Medulla oblongata (tissue), 1 donor: ENCODE measurements at regions not wholly inside any gene's neighbourhood (a gene's known extent, or its start where the extent isn't known, plus 50 kb on each side); places are given as distances from the start of the nearest gene placed in this dataset.

Experiments used
- DNase-seq: peaks from one replicate; pipeline ENCODE4 v3.0.0-alpha.2; 2015; ENCODE audit errors: extremely low spot score

- no peak for DNase-seq
Observed at GRCh38 chr9:135239100-135239768, 151.8 kb downstream of the OLFM1 start.

GRCh38 chr9:135239769-135240141, 152.3 kb downstream of the OLFM1 start:
- DNase-seq: no peak

GRCh38 chr9:135240222-135240621, 152.8 kb downstream of the OLFM1 start:
- no peak for DNase-seq

GRCh38 chr9:135240871-135241311, 153.4 kb downstream of the OLFM1 start:
- no peak for DNase-seq

GRCh38 chr9:135241381-135242048, 154.0 kb downstream of the OLFM1 start:
- DNase-seq: no peak

GRCh38 chr9:135242049-135242396, 154.6 kb downstream of the OLFM1 start:
- no peak for DNase-seq

GRCh38 chr9:135242406-135242805, 154.9 kb downstream of the OLFM1 start:
- no peak for DNase-seq

GRCh38 chr9:135243201-135244190, 156.0 kb downstream of the OLFM1 start:
- no peak for DNase-seq

- no peak for DNase-seq
Observed at GRCh38 chr9:135244271-135245221, 157.1 kb downstream of the OLFM1 start.

GRCh38 chr9:135245482-135246247, 158.2 kb downstream of the OLFM1 start:
- no peak for DNase-seq

GRCh38 chr9:135246248-135247205, 159.1 kb downstream of the OLFM1 start:
- no peak for DNase-seq

- no peak for DNase-seq
Observed at GRCh38 chr9:135247227-135247930, 159.9 kb downstream of the OLFM1 start.

GRCh38 chr9:135248111-135248510, 160.6 kb downstream of the OLFM1 start:
- no peak for DNase-seq

GRCh38 chr9:135248721-135249120, 161.3 kb downstream of the OLFM1 start:
- DNase-seq: no peak

- DNase-seq: no peak
Observed at GRCh38 chr9:135249191-135249590, 161.7 kb downstream of the OLFM1 start.

- no peak for DNase-seq
Observed at GRCh38 chr9:135249711-135250110, 162.2 kb downstream of the OLFM1 start.

- DNase-seq: no peak
Observed at GRCh38 chr9:135251331-135251761, 163.9 kb downstream of the OLFM1 start.

GRCh38 chr9:135251996-135252760, 164.7 kb downstream of the OLFM1 start:
- no peak for DNase-seq
